WTC11 (cell line): ENCODE measurements at regions not wholly inside any gene's neighbourhood (a gene's known extent, or its start where the extent isn't known, plus 50 kb on each side); places are given as distances from the start of the nearest gene placed in this dataset.
A peak's percentile ranks its signal among the peaks of the same experiment; 100 is the strongest.

Source experiments
- ATAC-seq: fragments of 200-7000 bp; cut with Tn5 transposase; 2 replicates; pipeline ENCODE4 v1.10.0; 2021; ENCODE audit warnings: mild to moderate bottlenecking, moderate library complexity
- CTCF ChIA-PET: fragments of 300-600 bp; sonication (Branson Sonifier 250); formaldehyde crosslinking; loops from one replicate; lab custom pipeline; 2021; ENCODE audit warnings: antibody characterized with exemption; lab: Charles Lee
- POLR2A ChIA-PET: fragments of 350-600 bp; sonication (Branson Sonifier 250); formaldehyde crosslinking; loops from one replicate; lab custom pipeline; 2021; ENCODE audit warnings: antibody characterized with exemption; lab: Charles Lee
- DNase-seq: peaks from one replicate; pipeline ENCODE4 v3.0.0; 2021; ENCODE audit warnings: low spot score
- H3K27ac Mint-ChIP-seq: 2 replicates; pipeline ENCODE4 v1.8.0; 2021; ENCODE audit warnings: mixed read lengths
- H3K27me3 Mint-ChIP-seq: 2 replicates; pipeline ENCODE4 v1.8.0; 2021; ENCODE audit warnings: low read depth, mild to moderate bottlenecking, moderate library complexity, mixed read lengths
- H3K36me3 Mint-ChIP-seq: 2 replicates; pipeline ENCODE4 v1.8.0; 2021; ENCODE audit warnings: mixed read lengths
- H3K4me1 Mint-ChIP-seq: 2 replicates; pipeline ENCODE4 v1.8.0; 2022; ENCODE audit warnings: mixed read lengths
- H3K4me3 Mint-ChIP-seq: 2 replicates; pipeline ENCODE4 v1.8.0; 2021; ENCODE audit warnings: mild to moderate bottlenecking, moderate library complexity, mixed read lengths
- H3K9me3 Mint-ChIP-seq: 2 replicates; pipeline ENCODE4 v1.8.0; 2021; ENCODE audit warnings: mixed read lengths
- ATF2 ChIP-seq: sonication (generic); formaldehyde crosslinking; IDR thresholded peaks from 2 replicates; pipeline ENCODE4 v1.8.1; 2022; ENCODE audit warnings: low read depth, missing genetic modification reagents, borderline replicate concordance
- CREM ChIP-seq: sonication (generic); formaldehyde crosslinking; IDR thresholded peaks from 2 replicates; pipeline ENCODE4 v1.8.1; 2022; ENCODE audit warnings: mild to moderate bottlenecking, missing genetic modification reagents, moderate library complexity
- E2F4 ChIP-seq: sonication (generic); formaldehyde crosslinking; IDR thresholded peaks from 2 replicates; pipeline ENCODE4 v1.8.1; 2022; ENCODE audit warnings: low read depth, mild to moderate bottlenecking, moderate library complexity, missing genetic modification reagents, borderline replicate concordance
- ELF4 ChIP-seq: sonication (generic); formaldehyde crosslinking; IDR thresholded peaks from 2 replicates; pipeline ENCODE4 v1.8.1; 2022; ENCODE audit warnings: low read depth, mild to moderate bottlenecking, moderate library complexity, missing genetic modification reagents
- ETV6 ChIP-seq: sonication (generic); formaldehyde crosslinking; IDR thresholded peaks from 2 replicates; pipeline ENCODE4 v1.8.1; 2022; ENCODE audit warnings: mild to moderate bottlenecking, missing genetic modification reagents
- FOXK1 ChIP-seq: sonication (generic); formaldehyde crosslinking; IDR thresholded peaks from 2 replicates; pipeline ENCODE4 v1.8.0; 2022; ENCODE audit warnings: mild to moderate bottlenecking, moderate library complexity, missing genetic modification reagents
- GTF2I ChIP-seq: fragments of 250-450 bp; sonication (Bioruptor Pico); conservative IDR thresholded peaks from 2 replicates; pipeline ENCODE4 v1.4.0; 2021; ENCODE audit warnings: mild to moderate bottlenecking
- IRF1 ChIP-seq: sonication (generic); formaldehyde crosslinking; IDR thresholded peaks from 2 replicates; pipeline ENCODE4 v1.8.0; 2023; ENCODE audit warnings: missing genetic modification reagents
- IRF2 ChIP-seq: sonication (generic); formaldehyde crosslinking; IDR thresholded peaks from 2 replicates; pipeline ENCODE4 v1.8.0; 2022; ENCODE audit warnings: low read depth, missing genetic modification reagents, borderline replicate concordance
- NFE2L1 ChIP-seq: sonication (generic); formaldehyde crosslinking; IDR thresholded peaks from 2 replicates; pipeline ENCODE4 v1.8.1; 2023; ENCODE audit warnings: missing genetic modification reagents
- NFYB ChIP-seq: sonication (generic); formaldehyde crosslinking; conservative IDR thresholded peaks from 2 replicates; pipeline ENCODE4 v1.8.0; 2022; ENCODE audit warnings: low read depth, missing genetic modification reagents
- NR2C2 ChIP-seq: sonication (generic); formaldehyde crosslinking; IDR thresholded peaks from 2 replicates; pipeline ENCODE4 v1.8.0; 2022; ENCODE audit warnings: mild to moderate bottlenecking, missing genetic modification reagents
- OVOL2 ChIP-seq: fragments of 250-450 bp; sonication (Bioruptor Pico); IDR thresholded peaks from 2 replicates; pipeline ENCODE4 v1.9.0; 2021; ENCODE audit warnings: mild to moderate bottlenecking, borderline replicate concordance
- SMAD4 ChIP-seq: sonication (generic); formaldehyde crosslinking; IDR thresholded peaks from 2 replicates; pipeline ENCODE4 v1.8.0; 2022; ENCODE audit warnings: mild to moderate bottlenecking, missing genetic modification reagents
- SOX15 ChIP-seq: fragments of 250-450 bp; sonication (Bioruptor Pico); IDR thresholded peaks from 2 replicates; pipeline ENCODE4 v1.9.0; 2021; ENCODE audit warnings: mild to moderate bottlenecking
- ZNF219 ChIP-seq: sonication (generic); formaldehyde crosslinking; IDR thresholded peaks from 2 replicates; pipeline ENCODE4 v1.8.0; 2023; ENCODE audit warnings: missing genetic modification reagents, mild to moderate bottlenecking, borderline replicate concordance
- ZNF317 ChIP-seq: sonication (generic); formaldehyde crosslinking; IDR thresholded peaks from 2 replicates; pipeline ENCODE4 v1.8.1; 2023; ENCODE audit warnings: low read depth, mild to moderate bottlenecking, moderate library complexity, missing genetic modification reagents, borderline replicate concordance
- ZNF416 ChIP-seq: fragments of 250-450 bp; sonication (Bioruptor Pico); IDR thresholded peaks from 2 replicates; pipeline ENCODE4 v1.9.0; 2021; ENCODE audit warnings: mild to moderate bottlenecking, inconsistent platforms
- TF ChIP-seq, protein P1 (sequence below): fragments of 250-450 bp; sonication (Bioruptor Pico); IDR thresholded peaks from 2 replicates; pipeline ENCODE4 v1.9.0; 2021; ENCODE audit warnings: mild to moderate bottlenecking
- TF ChIP-seq, protein P2 (sequence below): sonication (generic); formaldehyde crosslinking; conservative IDR thresholded peaks from 2 replicates; pipeline ENCODE4 v1.8.1; 2023; ENCODE audit warnings: mild to moderate bottlenecking, low read depth, missing genetic modification reagents, moderate library complexity
- TF ChIP-seq, protein P3 (sequence below): sonication (generic); formaldehyde crosslinking; IDR thresholded peaks from 2 replicates; pipeline ENCODE4 v1.8.1; 2023; ENCODE audit warnings: mild to moderate bottlenecking, moderate library complexity, missing genetic modification reagents
- TF ChIP-seq, protein P4 (sequence below): sonication (generic); formaldehyde crosslinking; IDR thresholded peaks from 2 replicates; pipeline ENCODE4 v1.8.1; 2023; ENCODE audit warnings: mild to moderate bottlenecking, missing genetic modification reagents

GRCh38 chr16:77496934-77497333 is 62.1 kb upstream of the ADAMTS18 start:
- H3K4me1 Mint-ChIP-seq, result peaks cover 26% of the 10 kb centered on the region
- ChIA-PET POLR2A (no interaction called here), CTCF (no interaction called here)
- H3K9me3 Mint-ChIP-seq, result no peaks in the 10 kb centered on the region
- DNase-seq (no peak), ATAC-seq (no peak)
- no peaks in the 10 kb centered on the region for H3K36me3 Mint-ChIP-seq
- H3K4me3 Mint-ChIP-seq, result no peak overlapping the region
- H3K27me3 Mint-ChIP-seq, result peaks cover 10% of the 10 kb centered on the region
- TF ChIP-seq CREM (CRISPR knock-in tag), result no peak
- TF ChIP-seq NR2C2 (CRISPR knock-in tag), result no peak
- TF ChIP-seq FOXK1 (CRISPR knock-in tag), result no peak
- TF ChIP-seq, protein P1, sequence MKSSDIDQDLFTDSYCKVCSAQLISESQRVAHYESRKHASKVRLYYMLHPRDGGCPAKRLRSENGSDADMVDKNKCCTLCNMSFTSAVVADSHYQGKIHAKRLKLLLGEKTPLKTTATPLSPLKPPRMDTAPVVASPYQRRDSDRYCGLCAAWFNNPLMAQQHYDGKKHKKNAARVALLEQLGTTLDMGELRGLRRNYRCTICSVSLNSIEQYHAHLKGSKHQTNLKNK (CRISPR knock-in tag), result no peak
- TF ChIP-seq, protein P2, sequence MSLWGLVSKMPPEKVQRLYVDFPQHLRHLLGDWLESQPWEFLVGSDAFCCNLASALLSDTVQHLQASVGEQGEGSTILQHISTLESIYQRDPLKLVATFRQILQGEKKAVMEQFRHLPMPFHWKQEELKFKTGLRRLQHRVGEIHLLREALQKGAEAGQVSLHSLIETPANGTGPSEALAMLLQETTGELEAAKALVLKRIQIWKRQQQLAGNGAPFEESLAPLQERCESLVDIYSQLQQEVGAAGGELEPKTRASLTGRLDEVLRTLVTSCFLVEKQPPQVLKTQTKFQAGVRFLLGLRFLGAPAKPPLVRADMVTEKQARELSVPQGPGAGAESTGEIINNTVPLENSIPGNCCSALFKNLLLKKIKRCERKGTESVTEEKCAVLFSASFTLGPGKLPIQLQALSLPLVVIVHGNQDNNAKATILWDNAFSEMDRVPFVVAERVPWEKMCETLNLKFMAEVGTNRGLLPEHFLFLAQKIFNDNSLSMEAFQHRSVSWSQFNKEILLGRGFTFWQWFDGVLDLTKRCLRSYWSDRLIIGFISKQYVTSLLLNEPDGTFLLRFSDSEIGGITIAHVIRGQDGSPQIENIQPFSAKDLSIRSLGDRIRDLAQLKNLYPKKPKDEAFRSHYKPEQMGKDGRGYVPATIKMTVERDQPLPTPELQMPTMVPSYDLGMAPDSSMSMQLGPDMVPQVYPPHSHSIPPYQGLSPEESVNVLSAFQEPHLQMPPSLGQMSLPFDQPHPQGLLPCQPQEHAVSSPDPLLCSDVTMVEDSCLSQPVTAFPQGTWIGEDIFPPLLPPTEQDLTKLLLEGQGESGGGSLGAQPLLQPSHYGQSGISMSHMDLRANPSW (CRISPR knock-in tag), result no peak
- TF ChIP-seq GTF2I, result no peak
- TF ChIP-seq ZNF219 (CRISPR knock-in tag), result no peak
- no peak for TF ChIP-seq SOX15 (CRISPR knock-in tag)
- no peak for TF ChIP-seq ELF4 (CRISPR knock-in tag)
- TF ChIP-seq ZNF416 (CRISPR knock-in tag), result no peak
- no peak for TF ChIP-seq SMAD4 (CRISPR knock-in tag)
- TF ChIP-seq, protein P3, sequence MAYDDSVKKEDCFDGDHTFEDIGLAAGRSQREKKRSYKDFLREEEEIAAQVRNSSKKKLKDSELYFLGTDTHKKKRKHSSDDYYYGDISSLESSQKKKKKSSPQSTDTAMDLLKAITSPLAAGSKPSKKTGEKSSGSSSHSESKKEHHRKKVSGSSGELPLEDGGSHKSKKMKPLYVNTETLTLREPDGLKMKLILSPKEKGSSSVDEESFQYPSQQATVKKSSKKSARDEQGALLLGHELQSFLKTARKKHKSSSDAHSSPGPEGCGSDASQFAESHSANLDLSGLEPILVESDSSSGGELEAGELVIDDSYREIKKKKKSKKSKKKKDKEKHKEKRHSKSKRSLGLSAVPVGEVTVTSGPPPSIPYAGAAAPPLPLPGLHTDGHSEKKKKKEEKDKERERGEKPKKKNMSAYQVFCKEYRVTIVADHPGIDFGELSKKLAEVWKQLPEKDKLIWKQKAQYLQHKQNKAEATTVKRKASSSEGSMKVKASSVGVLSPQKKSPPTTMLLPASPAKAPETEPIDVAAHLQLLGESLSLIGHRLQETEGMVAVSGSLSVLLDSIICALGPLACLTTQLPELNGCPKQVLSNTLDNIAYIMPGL (CRISPR knock-in tag), result no peak
- no peak for TF ChIP-seq ETV6
- no peak for TF ChIP-seq ATF2
- H3K27ac Mint-ChIP-seq, result no peak overlapping the region

- Mint-ChIP-seq H3K27ac (no peak overlapping the region), H3K4me1 (peaks cover 40% of the 10 kb centered on the region), H3K27me3 (peaks cover 14% of the 10 kb centered on the region), H3K36me3 (no peaks in the 10 kb centered on the region), H3K4me3 (no peak overlapping the region), H3K9me3 (no peaks in the 10 kb centered on the region)
- CTCF ChIA-PET, result interaction anchor here (0.5 to 3.6 kb wide), 2 partner anchors 84 to 375 kb away, joined by 4 to 10 read pairs; no protein-coding TSS in a partner anchor
- DNase-seq (peak; percentile 8), ATAC-seq (no peak)
- POLR2A ChIA-PET, result no interaction called here
- TF ChIP-seq NFE2L1, result no peak
- no peak for TF ChIP-seq OVOL2 (CRISPR knock-in tag)
- no peak for TF ChIP-seq ZNF416 (CRISPR knock-in tag)
- no peak for TF ChIP-seq NFYB (CRISPR knock-in tag)
- TF ChIP-seq, protein P4, sequence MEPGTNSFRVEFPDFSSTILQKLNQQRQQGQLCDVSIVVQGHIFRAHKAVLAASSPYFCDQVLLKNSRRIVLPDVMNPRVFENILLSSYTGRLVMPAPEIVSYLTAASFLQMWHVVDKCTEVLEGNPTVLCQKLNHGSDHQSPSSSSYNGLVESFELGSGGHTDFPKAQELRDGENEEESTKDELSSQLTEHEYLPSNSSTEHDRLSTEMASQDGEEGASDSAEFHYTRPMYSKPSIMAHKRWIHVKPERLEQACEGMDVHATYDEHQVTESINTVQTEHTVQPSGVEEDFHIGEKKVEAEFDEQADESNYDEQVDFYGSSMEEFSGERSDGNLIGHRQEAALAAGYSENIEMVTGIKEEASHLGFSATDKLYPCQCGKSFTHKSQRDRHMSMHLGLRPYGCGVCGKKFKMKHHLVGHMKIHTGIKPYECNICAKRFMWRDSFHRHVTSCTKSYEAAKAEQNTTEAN (CRISPR knock-in tag), result no peak
- no peak for TF ChIP-seq ATF2
- no peak for TF ChIP-seq ZNF317 (CRISPR knock-in tag)
- no peak for TF ChIP-seq IRF1 (CRISPR knock-in tag)
- no peak for TF ChIP-seq E2F4 (CRISPR knock-in tag)
- TF ChIP-seq IRF2 (CRISPR knock-in tag), result no peak
- TF ChIP-seq ZNF219 (CRISPR knock-in tag), result no peak
Measured at GRCh38 chr16:77499373-77500285, 64.8 kb upstream of the ADAMTS18 start.
